ENCODE measurements at regions not wholly inside any gene's neighbourhood (a gene's known extent, or its start where the extent isn't known, plus 50 kb on each side); places are given as distances from the start of the nearest gene placed in this dataset.

DNA sequence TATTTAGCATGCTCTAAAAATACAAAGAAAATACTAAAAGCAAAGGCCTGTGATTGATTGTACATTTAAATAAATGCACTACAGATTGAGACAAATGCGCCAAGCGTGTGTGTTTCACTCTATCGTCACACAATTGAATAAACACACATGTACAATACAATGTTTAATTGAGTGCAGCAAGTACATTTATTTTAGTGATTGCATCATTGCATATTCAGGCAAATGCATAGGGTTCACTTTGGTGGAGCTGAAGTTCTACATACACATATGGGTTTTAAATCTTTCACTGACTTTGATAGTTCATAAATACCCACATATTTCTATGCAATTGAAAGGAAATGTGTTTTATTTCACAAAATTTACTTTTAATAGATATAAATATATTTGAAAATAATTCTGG lies 750.6 kb upstream of the MMS22L start:
- H3K4me1 Mint-ChIP-seq (ENCODE audit: low read depth), result no peaks in the 10 kb centered on the region
- H3K27ac Mint-ChIP-seq, result no peak overlapping the region
- no peak for DNase-seq
- no peaks in the 10 kb centered on the region for H3K36me3 Mint-ChIP-seq (ENCODE audit: low read depth)
- H3K4me3 Mint-ChIP-seq, result no peak overlapping the region
- no peak for TF ChIP-seq CTCF (IDR thresholded peaks at IDR 0.05)
- H3K27me3 Mint-ChIP-seq (ENCODE audit: insufficient read depth), result no peaks in the 10 kb centered on the region
- H3K9me3 Mint-ChIP-seq, result peaks cover 18% of the 10 kb centered on the region

DNA sequence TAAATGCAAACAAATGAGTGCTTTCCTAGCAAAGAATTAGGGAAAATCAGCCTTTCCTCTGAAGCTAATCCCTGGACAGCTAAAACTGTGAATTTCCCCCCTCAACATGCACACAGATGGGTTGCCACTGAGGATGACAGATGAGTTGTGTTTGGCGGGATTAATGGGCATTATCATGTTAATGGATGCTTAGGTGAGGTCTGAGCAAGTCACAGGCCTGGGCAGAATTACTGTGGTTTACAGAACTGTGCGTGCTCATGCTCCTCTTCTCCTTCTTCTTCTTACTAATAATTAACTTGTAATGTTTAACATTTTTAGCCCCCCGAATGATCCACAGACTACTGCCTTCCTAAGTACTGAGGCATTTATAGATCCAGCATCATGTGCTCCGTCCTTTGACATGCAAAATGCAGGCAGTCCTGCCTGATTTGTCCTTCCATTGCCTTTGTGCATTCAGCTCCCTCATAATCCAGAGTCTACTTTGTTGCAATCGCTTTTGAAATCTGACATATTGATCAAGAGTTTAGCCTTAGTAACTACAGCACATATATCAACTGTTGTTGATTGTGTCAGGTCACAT lies 753.4 kb upstream of the MMS22L start:
- Mint-ChIP-seq H3K36me3 (ENCODE audit: low read depth) (no peaks in the 10 kb centered on the region), H3K27ac (no peak overlapping the region)

DNA sequence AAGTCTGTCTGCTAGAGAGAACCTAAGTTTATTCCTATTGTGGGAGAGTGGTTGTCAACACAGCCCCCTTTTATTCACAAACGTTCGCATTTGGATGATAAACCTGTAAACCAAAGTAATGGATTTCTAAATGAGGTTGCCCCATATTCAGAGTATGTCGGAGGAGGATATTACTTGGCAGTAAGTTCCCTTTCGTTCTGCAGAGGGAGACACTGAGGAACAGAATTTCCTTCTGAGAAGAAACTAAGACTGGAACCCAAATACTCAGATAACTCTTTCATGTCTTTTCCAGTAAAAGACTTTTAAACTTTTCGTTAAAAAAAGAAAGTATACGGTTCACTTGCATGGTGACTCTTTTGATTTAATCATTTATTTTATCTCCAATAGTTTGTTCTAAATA lies 754.6 kb upstream of the MMS22L start:
- Mint-ChIP-seq H3K4me1 (ENCODE audit: low read depth) (no peaks in the 10 kb centered on the region), H3K27me3 (ENCODE audit: insufficient read depth) (no peaks in the 10 kb centered on the region), H3K9me3 (peaks cover 24% of the 10 kb centered on the region), H3K27ac (no peak overlapping the region), H3K4me3 (no peak overlapping the region), H3K36me3 (ENCODE audit: low read depth) (no peaks in the 10 kb centered on the region)
- DNase-seq, result no peak
- no peak for TF ChIP-seq CTCF (IDR thresholded peaks at IDR 0.05)

More for the DNA sequence above, 753.4 kb upstream of the MMS22L start:
- H3K4me1 Mint-ChIP-seq (ENCODE audit: low read depth), result no peaks in the 10 kb centered on the region
- no peak overlapping the region for H3K4me3 Mint-ChIP-seq
- no peak for TF ChIP-seq CTCF (IDR thresholded peaks at IDR 0.05)
- no peak for DNase-seq
- peaks cover 24% of the 10 kb centered on the region for H3K9me3 Mint-ChIP-seq
- H3K27me3 Mint-ChIP-seq (ENCODE audit: insufficient read depth), result no peaks in the 10 kb centered on the region

DNA sequence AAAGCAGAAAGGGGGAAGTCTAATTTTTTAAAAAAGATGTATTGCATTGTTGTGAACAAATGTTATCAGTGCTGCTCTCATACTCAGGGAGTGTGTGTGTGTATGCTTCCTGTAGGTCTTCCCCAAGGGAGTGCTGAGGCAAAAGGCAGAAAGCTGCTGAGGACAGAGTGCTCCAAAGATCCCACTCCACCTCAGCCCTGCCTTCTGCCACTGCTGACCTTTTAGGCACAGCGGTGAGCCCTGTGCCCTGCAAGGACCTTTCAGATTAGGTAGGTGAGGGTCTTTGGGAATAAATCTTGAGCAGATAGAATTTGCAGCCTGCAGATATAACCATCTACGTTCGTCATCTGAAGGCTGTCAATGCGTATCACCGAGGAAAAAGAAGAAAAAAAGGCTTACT lies 756.4 kb upstream of the MMS22L start:
- DNase-seq, result no peak
- Mint-ChIP-seq H3K27ac (no peak overlapping the region), H3K9me3 (peaks cover 24% of the 10 kb centered on the region), H3K4me3 (no peak overlapping the region), H3K36me3 (ENCODE audit: low read depth) (no peaks in the 10 kb centered on the region), H3K4me1 (ENCODE audit: low read depth) (no peaks in the 10 kb centered on the region), H3K27me3 (ENCODE audit: insufficient read depth) (no peaks in the 10 kb centered on the region)
- TF ChIP-seq CTCF (IDR thresholded peaks at IDR 0.05), result no peak

GRCh38 chr6:98039904-98040607 lies 757.0 kb upstream of the MMS22L start:
- no peak overlapping the region for H3K4me3 Mint-ChIP-seq
- H3K36me3 Mint-ChIP-seq (ENCODE audit: low read depth), result no peaks in the 10 kb centered on the region
- no peaks in the 10 kb centered on the region for H3K27me3 Mint-ChIP-seq (ENCODE audit: insufficient read depth)
- TF ChIP-seq CTCF (IDR thresholded peaks at IDR 0.05), result no peak
- no peaks in the 10 kb centered on the region for H3K4me1 Mint-ChIP-seq (ENCODE audit: low read depth)
- H3K27ac Mint-ChIP-seq, result no peak overlapping the region
- peaks cover 24% of the 10 kb centered on the region for H3K9me3 Mint-ChIP-seq
- DNase-seq, result no peak
